ENCODE measurements at regions not wholly inside any gene's neighbourhood (a gene's known extent, or its start where the extent isn't known, plus 50 kb on each side); places are given as distances from the start of the nearest gene placed in this dataset.
A peak's percentile ranks its signal among the peaks of the same experiment; 100 is the strongest.

- no peak for TF ChIP-seq POLR2A (IDR thresholded peaks at IDR 0.05)
- TF ChIP-seq CTCF (IDR thresholded peaks at IDR 0.05): no peak
- H3K36me3 ChIP-seq (replicated peaks in 1 of 2): no peaks in the 10 kb centered on the region
- no peak overlapping the region for H3K27ac ChIP-seq
- H3K27me3 ChIP-seq: no peaks in the 10 kb centered on the region
- intact Hi-C loops (cut with DNase I): no loop called here
- no peak overlapping the region for H3K4me3 ChIP-seq
- H3K4me1 ChIP-seq (replicated peaks in 1 of 2): no peaks in the 10 kb centered on the region
- no peaks in the 10 kb centered on the region for H3K9me3 ChIP-seq (replicated peaks in 1 of 3)
- 30 to 38% (median 32%) methylated on average over 3 of the region's 3 CpGs for WGBS, 4 donors
- no peak for DNase-seq
These were observed 208.2 kb upstream of the RBMS1 start for GRCh38 chr2:160701822-160702221.

GRCh38 chr2:160702754-160703153 is 209.1 kb upstream of the RBMS1 start:
- H3K36me3 ChIP-seq (replicated peaks in 1 of 2): no peaks in the 10 kb centered on the region
- WGBS, 4 donors: 67 to 76% (median 74%) methylated on average over 1 of the region's 1 CpG
- intact Hi-C loops (cut with DNase I): no loop called here

GRCh38 chr2:160703648-160704585 is 210.3 kb upstream of the RBMS1 start:
- intact Hi-C loops (cut with DNase I): no loop called here
- DNase-seq: peak in 3 of 7 donors; percentile 6 to 23 (median 8)
- H3K4me1 ChIP-seq (replicated peaks in 1 of 2): no peaks in the 10 kb centered on the region
- H3K27ac ChIP-seq: no peak overlapping the region
- H3K27me3 ChIP-seq: no peaks in the 10 kb centered on the region
- no peaks in the 10 kb centered on the region for H3K9me3 ChIP-seq (replicated peaks in 1 of 3)
- WGBS, 4 donors: 30 to 35% (median 33%) methylated on average over 8 of the region's 8 CpGs
- no peak overlapping the region for H3K4me3 ChIP-seq
- no peak for TF ChIP-seq POLR2A (IDR thresholded peaks at IDR 0.05)
- TF ChIP-seq CTCF (IDR thresholded peaks at IDR 0.05): no peak
- no peaks in the 10 kb centered on the region for H3K36me3 ChIP-seq (replicated peaks in 1 of 2)

More at GRCh38 chr2:160702754-160703153, 209.1 kb upstream of the RBMS1 start:
- no peaks in the 10 kb centered on the region for H3K27me3 ChIP-seq
- H3K4me3 ChIP-seq: no peak overlapping the region
- no peak for DNase-seq
- H3K9me3 ChIP-seq (replicated peaks in 1 of 3): no peaks in the 10 kb centered on the region
- H3K27ac ChIP-seq: no peak overlapping the region
- TF ChIP-seq CTCF (IDR thresholded peaks at IDR 0.05) (no peak), POLR2A (IDR thresholded peaks at IDR 0.05) (no peak)
- H3K4me1 ChIP-seq (replicated peaks in 1 of 2): no peaks in the 10 kb centered on the region

- TF ChIP-seq POLR2A (IDR thresholded peaks at IDR 0.05): no peak
- TF ChIP-seq CTCF (IDR thresholded peaks at IDR 0.05): no peak
- H3K27ac ChIP-seq: no peak overlapping the region
- H3K4me3 ChIP-seq: no peak overlapping the region
- H3K36me3 ChIP-seq (replicated peaks in 1 of 2): no peaks in the 10 kb centered on the region
- no peaks in the 10 kb centered on the region for H3K9me3 ChIP-seq (replicated peaks in 1 of 3)
- 86 to 91% (median 88%) methylated on average over 2 of the region's 2 CpGs for WGBS, 4 donors
- H3K27me3 ChIP-seq: no peaks in the 10 kb centered on the region
- H3K4me1 ChIP-seq (replicated peaks in 1 of 2): no peaks in the 10 kb centered on the region
- DNase-seq: no peak
- intact Hi-C loops (cut with DNase I): no loop called here
These were observed 221.8 kb upstream of the RBMS1 start for GRCh38 chr2:160715428-160715827.
